NCI-H1436 (cell line): ENCODE measurements at regions not wholly inside any gene's neighbourhood (a gene's known extent, or its start where the extent isn't known, plus 50 kb on each side); places are given as distances from the start of the nearest gene placed in this dataset.
"Not testable (repeated sequence)": the region's sequence is repeated elsewhere in the genome, so short reads cannot be mapped to it uniquely, and the experiment has no call there.

Experiments used
- DNase-seq: peaks from one replicate; lab custom pipeline; 2025; lab: John Stamatoyannopoulos, UW

DNA sequence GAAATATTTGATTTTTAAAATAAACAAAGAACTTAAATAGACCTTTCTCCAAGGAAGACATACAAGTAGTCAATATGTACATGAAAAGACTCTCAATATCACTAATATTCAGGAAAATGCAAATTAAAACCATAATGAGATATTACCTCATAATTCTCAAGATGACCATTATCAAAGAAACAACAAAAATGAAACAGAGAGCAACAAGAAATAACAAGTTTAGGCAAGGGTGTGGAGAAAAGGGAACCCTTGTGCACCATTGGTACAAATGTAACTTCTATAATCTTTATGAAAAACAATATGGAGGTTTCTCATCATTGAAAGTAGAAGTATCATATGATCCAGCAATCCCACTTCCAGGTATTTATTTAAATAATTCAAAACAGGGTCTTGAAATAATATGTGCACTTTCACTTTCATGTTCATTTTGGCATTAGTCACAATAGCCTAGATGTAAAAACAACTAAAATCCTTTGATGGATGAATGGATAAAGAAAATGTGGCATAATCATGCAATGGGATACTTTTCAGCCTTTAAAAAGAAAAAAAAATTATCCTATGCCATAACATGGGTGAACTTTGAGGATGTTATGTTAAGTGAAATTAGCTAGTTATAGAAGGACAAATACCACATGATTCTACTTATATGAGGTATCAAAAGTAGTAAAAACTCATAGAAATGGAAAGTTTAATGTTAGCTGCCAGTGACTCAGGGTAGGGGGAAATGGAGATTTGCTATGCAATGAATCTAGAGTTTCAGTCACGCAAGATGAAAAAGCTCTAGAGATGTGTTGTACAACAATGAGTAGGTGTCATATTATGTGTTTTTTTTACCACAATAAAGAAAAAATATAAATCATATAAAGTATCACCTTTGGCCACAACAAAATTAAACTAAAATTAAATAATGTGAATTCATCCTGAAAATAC lies 114.5 kb upstream of the LYPLAL1 start:
- no peak for DNase-seq

- no peak for DNase-seq
Observed at GRCh38 chr1:219060798-219061197, 112.9 kb upstream of the LYPLAL1 start.

DNA sequence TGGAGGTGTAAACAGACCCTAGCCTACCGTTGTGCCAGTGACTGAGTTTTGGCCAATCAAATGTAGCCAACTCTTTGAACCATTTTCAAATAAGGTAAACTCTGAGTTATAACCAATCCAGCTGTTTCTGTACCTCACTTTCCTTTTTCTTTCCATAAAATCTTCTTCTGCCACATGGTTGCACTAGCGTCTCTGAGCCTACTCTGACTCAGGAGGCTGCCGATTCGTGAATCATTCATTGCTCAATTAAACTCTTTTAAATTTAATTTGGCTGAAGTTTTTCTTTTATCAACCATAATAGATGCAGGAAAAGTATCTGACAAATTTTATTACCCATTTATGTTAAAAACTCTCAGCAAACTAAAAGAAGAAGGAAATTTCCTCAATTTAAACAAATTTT lies 111.5 kb upstream of the LYPLAL1 start:
- no peak for DNase-seq

DNA sequence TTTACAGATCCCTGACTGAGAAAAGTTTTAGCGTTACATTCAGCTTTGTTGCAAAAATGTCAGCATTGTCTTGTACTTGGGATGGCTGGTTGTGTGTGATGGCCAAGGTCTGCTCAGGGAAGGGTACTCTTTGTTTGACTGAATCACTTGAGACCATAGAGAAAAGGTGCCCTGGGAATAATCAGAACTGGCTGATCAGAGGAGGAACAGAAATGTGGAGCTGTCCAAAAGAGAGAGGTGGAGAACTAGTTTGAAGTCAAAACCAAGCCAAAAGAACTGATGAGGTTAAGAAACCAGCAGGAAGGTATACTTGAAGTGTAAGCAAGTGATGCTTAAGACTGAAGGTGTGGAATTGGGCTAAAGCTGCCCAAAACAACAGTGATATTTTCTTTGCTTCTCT lies 107.6 kb upstream of the LYPLAL1 start:
- no peak for DNase-seq

DNA sequence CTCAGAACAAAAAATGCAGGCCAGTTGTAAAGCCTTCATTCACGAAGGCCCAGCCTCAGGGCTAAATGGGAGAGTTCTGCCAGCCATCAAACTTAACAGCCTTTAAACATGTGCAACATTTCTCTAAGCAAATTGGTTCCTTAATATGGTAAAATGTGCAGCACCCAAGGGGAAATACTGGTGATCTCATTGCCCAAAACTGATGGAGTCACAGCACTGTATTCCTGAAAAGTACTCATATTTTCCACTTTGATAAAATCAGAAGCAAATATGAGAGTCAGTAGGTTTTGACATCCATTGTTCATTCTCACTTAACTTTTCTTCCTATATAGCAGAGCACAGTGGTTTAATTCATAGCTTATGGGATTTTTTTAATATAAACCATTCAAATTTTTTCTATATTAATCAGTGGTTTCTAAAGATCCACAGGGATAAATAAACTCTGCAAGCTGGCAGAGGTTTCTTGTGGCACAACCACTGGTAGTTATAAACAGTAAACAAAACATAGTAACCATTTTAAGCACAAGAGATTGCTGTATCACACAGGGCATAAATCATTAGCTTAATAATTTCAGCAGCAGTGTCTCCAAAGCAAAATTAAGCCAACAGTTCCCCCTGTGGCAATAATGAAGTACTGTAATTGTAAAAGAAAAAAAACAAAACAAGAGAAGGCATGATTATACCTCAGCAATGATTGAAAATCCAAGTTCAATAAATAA lies 106.9 kb upstream of the LYPLAL1 start:
- DNase-seq: peak; percentile 4

DNA sequence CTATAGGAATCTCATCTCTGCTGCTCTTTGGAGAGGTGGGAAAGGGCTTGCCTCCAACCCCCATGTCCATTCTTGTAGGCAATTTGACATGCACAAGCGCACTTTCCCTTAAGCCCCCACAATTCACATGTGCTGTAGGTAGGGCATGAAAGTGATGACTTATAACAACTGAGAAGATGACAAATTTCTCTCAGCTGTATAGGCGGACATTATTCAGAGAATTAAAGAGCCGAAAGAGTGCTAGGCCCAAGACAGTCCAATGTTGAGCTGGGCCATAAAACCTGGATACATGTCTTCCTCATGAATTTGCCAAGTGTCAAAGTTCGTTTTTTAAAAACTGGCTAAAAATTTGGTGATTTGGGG lies 106.3 kb upstream of the LYPLAL1 start:
- no peak for DNase-seq

- DNase-seq: not testable (repeated sequence)
Observed at GRCh38 chr1:219070395-219070794, 103.3 kb upstream of the LYPLAL1 start.

- no peak for DNase-seq
Observed at GRCh38 chr1:219071209-219071608, 102.5 kb upstream of the LYPLAL1 start.

- DNase-seq: no peak
Observed at GRCh38 chr1:219072329-219072728, 101.3 kb upstream of the LYPLAL1 start.

- no peak for DNase-seq
Observed at GRCh38 chr1:219074084-219074728, 99.5 kb upstream of the LYPLAL1 start.

- DNase-seq: no peak
Observed at GRCh38 chr1:219075121-219075879, 98.4 kb upstream of the LYPLAL1 start.

GRCh38 chr1:219076326-219076937 lies 97.2 kb upstream of the LYPLAL1 start:
- DNase-seq: no peak

- DNase-seq: not testable (repeated sequence)
Observed at GRCh38 chr1:219077767-219078166, 95.9 kb upstream of the LYPLAL1 start.

DNA sequence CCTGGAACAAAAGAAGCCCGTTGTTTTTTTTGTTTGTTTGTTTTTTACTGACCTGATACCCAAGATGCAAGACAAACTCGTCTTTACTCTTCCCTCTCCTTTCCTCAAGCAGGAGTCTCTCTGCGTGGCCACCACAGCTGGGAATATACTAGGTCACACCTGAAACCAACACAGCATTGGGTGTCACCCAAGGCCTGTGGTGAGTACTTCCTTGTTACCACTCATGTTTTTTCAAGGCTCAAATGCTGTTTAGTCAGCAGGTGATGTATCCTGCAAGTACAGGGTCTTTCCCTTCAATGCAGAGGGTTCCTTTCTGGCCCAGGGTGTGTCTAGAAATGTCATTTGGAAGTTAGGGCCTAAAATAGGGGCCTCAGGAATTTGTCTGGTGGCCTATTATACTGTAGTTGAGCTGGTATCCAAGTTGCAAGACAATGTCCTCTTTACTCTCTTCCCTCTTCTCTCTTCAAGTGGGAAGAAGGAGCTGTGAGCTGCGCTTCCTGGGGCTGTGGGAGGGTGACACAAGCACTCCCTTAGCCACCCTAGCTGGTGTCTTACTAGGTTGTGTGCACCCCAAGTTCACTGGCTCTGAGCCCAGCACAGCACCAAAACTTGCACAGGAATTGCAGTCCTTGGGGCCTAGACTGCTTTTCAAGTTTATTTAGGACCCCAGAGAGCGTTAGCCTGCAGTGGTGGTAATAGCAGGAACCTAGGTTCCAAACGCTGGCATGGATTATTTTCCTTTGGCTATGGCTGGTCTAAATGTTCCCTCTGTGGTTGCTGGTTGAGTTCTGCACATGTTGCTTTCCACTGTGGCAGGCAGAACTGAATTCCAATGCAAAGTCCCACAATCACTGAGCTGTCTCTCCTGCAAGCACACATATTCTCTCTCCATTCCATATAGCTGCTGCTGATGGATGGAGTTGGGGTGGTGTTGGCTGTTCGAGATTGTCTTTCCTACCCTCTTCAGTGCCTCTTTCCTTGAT lies 91.4 kb upstream of the LYPLAL1 start:
- no peak for DNase-seq

DNA sequence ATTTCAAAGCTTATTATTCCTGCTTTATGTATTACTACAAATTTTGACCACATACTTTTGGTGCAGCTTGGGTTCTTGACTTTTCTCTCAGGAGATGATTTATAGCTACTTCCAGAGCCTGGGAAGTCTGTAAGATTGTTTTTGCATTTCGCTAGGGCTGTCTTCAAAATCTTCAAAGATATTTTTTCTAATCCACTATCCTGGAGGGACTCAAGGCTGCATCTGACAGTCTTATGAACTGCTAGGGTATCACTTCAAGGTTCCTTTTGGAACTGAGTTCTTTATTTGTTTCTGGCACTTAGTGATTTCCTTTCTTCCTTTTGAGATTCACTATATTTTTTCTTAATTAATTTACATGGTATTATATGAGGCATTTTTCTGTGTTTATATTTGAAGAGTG lies 90.0 kb upstream of the LYPLAL1 start:
- no peak for DNase-seq

DNA sequence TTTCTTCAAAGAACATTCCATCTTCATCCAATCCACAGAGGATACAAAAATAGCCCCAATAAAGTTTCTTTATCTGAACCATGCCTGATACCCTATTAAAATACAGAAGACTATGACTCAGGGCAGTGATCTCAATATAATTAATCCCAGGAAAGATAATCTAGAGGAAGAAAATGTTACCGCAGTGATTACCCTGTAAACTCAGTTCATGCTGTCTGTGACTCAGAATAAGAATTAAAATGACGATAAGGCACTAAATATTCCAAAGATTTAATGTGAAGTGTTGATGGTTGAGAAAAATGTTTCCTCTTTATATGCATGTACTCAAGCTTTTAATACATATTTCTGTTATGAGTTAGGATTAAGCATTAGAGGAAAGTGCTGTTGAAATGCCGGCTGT lies 88.6 kb upstream of the LYPLAL1 start:
- no peak for DNase-seq

GRCh38 chr1:219085988-219086387 lies 87.7 kb upstream of the LYPLAL1 start:
- no peak for DNase-seq

- DNase-seq: no peak
Observed at GRCh38 chr1:219086956-219087469, 86.7 kb upstream of the LYPLAL1 start.

DNA sequence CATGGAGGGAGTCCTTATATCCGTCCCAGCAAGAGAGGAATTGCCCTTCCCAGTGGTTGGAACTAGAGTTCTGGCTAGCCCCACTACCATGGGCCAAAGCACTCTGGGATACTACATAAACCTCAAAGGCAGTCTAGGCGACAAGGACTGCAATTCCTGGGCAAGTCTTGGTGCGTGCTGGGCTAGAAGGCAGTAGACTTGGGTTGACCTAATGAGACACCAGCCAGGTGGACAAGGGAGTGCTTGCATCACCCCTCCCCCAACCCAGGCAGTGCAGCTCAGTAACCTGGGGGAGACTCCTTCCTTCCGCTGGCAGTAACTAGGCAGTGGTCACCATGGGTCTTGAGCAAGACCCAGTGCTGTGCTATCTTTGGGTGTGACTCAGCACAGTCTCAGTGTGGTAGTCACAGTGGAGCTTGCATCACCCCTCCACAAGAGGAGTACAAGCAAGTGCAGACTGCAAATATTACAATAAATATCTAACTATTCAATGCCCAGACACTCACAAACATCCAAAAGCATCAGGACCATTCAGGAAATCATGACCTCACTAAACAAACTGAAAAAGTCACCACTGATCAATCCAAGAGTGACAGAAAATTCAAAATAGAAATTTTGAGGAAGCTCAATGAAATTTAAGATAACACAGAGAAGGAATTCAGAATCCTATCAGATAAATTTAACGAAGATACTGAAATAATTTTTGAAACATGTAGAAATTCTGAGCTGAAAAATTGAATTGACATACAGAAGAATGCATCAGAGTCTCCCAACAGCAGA lies 84.7 kb upstream of the LYPLAL1 start:
- no peak for DNase-seq
